B cell (primary cell): ENCODE measurements at regions not wholly inside any gene's neighbourhood (a gene's known extent, or its start where the extent isn't known, plus 50 kb on each side); places are given as distances from the start of the nearest gene placed in this dataset.
A peak's percentile ranks its signal among the peaks of the same experiment; 100 is the strongest.

Source experiments
- ATAC-seq: fragments of 200-7000 bp; cut with Tn5 transposase; one replicate; pipeline ENCODE4 v1.10.0; 2021; ENCODE audit warnings: low read depth, mild to moderate bottlenecking, moderate number of reproducible peaks, moderate library complexity
- CTCF ChIA-PET: fragments of 350-600 bp; sonication (Branson Sonifier 250); formaldehyde crosslinking; loops from one replicate; lab custom pipeline; 2021; ENCODE audit warnings: antibody characterized with exemption, inconsistent platforms; lab: Charles Lee
- POLR2A ChIA-PET: fragments of 350-600 bp; sonication (Branson Sonifier 250); formaldehyde crosslinking; loops from one replicate; lab custom pipeline; 2021; ENCODE audit warnings: antibody characterized with exemption; lab: Charles Lee
- DNase-seq: peaks from one replicate; pipeline ENCODE4 v3.0.0; 2013
- H2AFZ ChIP-seq: 2 replicates; pipeline ENCODE4 v1.6.1; 2012; ENCODE audit warnings: mild to moderate bottlenecking, low read depth, low read length; ENCODE audit not compliant: insufficient read depth, poor library complexity, severe bottlenecking
- H3K27ac ChIP-seq, 2 donors: 1 replicate in 1 of 2; 2 replicates in 1 of 2; pipeline ENCODE4 v1.5.1; 2012 to 2013; ENCODE audit warnings: low read length in 2 of 2, mild to moderate bottlenecking in 2 of 2, moderate library complexity in 1 of 2
- H3K27me3 ChIP-seq, 4 experiments: fragments of 200-600 bp in 1 of 4; sonication (generic) in 1 of 4; replicated peaks in 1 of 4; 1 replicate in 2 of 4; 2 replicates in 2 of 4; pipeline versions ENCODE4 v1.6.1 to v1.7.0; 2013 to 2016; ENCODE audit warnings: low read length in 3 of 4, mild to moderate bottlenecking in 2 of 4, mixed read lengths in 1 of 4, moderate library complexity in 1 of 4; ENCODE audit not compliant: insufficient read depth in 4 of 4, control insufficient read depth in 3 of 4; ENCODE audit errors: control extremely low read depth in 1 of 4
- H3K36me3 ChIP-seq, 2 experiments: replicated peaks in 1 of 2; 1 replicate in 1 of 2; 2 replicates in 1 of 2; pipeline versions ENCODE4 v1.6.1 to v1.7.1; 2013; ENCODE audit warnings: low read length in 1 of 2; ENCODE audit not compliant: insufficient read depth in 2 of 2, control insufficient read depth in 1 of 2; ENCODE audit errors: control extremely low read depth in 1 of 2, extremely low read depth in 1 of 2
- H3K4me1 ChIP-seq, 2 donors: fragments of 200-600 bp in 1 of 2; sonication (generic) in 1 of 2; 1 replicate in 1 of 2; 2 replicates in 1 of 2; pipeline versions ENCODE4 v1.5.1 to v1.6.1; 2013 to 2017; ENCODE audit warnings: low read length in 2 of 2; ENCODE audit not compliant: control insufficient read depth in 2 of 2, insufficient read depth in 2 of 2
- H3K4me2 ChIP-seq: replicated peaks from 2 replicates; pipeline ENCODE3; 2012; ENCODE audit warnings: mild to moderate bottlenecking, low read depth, low read length; ENCODE audit not compliant: poor library complexity, severe bottlenecking
- H3K4me3 ChIP-seq, 5 experiments: fragments of 200-600 bp in 1 of 5; sonication (generic) in 1 of 5; 1 replicate in 3 of 5; 2 replicates in 2 of 5; pipeline versions ENCODE4 v1.5.1 to v1.7.0; 2011 to 2016; ENCODE audit warnings: low read length in 4 of 5, mild to moderate bottlenecking in 4 of 5, low read depth in 2 of 5, control low read depth in 1 of 5, moderate library complexity in 1 of 5; ENCODE audit not compliant: insufficient read depth in 1 of 5; ENCODE audit errors: control extremely low read depth in 1 of 5, extremely low read depth in 1 of 5
- H3K79me2 ChIP-seq: fragments of 200-600 bp; sonication (generic); one replicate; pipeline ENCODE4 v1.6.0; 2016; ENCODE audit warnings: low read length; ENCODE audit not compliant: control insufficient read depth, insufficient read depth
- H3K9ac ChIP-seq: fragments of 200-600 bp; sonication (generic); 2 replicates; pipeline ENCODE4 v1.6.1; 2017; ENCODE audit warnings: mild to moderate bottlenecking, low read length, moderate library complexity
- H3K9me3 ChIP-seq, 3 donors: one replicate each; pipeline versions ENCODE4 v1.6.1 to v1.7.1; 2013; ENCODE audit warnings: low read length in 2 of 3; ENCODE audit not compliant: control insufficient read depth in 2 of 3, insufficient read depth in 1 of 3; ENCODE audit errors: control extremely low read depth in 1 of 3
- H4K20me1 ChIP-seq: 2 replicates; pipeline ENCODE4 v1.6.0; 2012; ENCODE audit warnings: mild to moderate bottlenecking, low read length; ENCODE audit not compliant: insufficient read depth, control insufficient read depth, poor library complexity, severe bottlenecking
- H3K27ac Mint-ChIP-seq: one replicate; pipeline ENCODE4 v1.8.0; 2021; ENCODE audit warnings: mixed read lengths
- H3K27me3 Mint-ChIP-seq: one replicate; pipeline ENCODE4 v1.8.0; 2021; ENCODE audit warnings: mixed read lengths
- H3K4me1 Mint-ChIP-seq: one replicate; pipeline ENCODE4 v1.8.0; 2021; ENCODE audit warnings: mixed read lengths
- H3K4me3 Mint-ChIP-seq: one replicate; pipeline ENCODE4 v1.8.0; 2021; ENCODE audit warnings: mixed read lengths
- H3K9me3 Mint-ChIP-seq: one replicate; pipeline ENCODE4 v1.8.0; 2022; ENCODE audit warnings: mixed read lengths; ENCODE audit not compliant: insufficient read depth
- CTCF ChIP-seq: fragments of 200-600 bp; IDR thresholded peaks from one replicate; pipeline ENCODE4 v1.8.0; 2022; ENCODE audit warnings: antibody characterized with exemption, mild to moderate bottlenecking
- EZH2 ChIP-seq: IDR thresholded peaks from 2 replicates; pipeline ENCODE4 v1.6.1; 2012; ENCODE audit warnings: borderline replicate concordance, low read depth, mild to moderate bottlenecking, moderate library complexity, low read length; ENCODE audit not compliant: insufficient read depth, poor library complexity, severe bottlenecking
- WGBS: methylation state at CpG from one replicate; pipeline ENCODE4 v1.1.5; 2013; ENCODE audit warnings: missing lambda C conversion rate; ENCODE audit not compliant: insufficient coverage; 5-methylcytosine and 5-hydroxymethylcytosine counted together
- intact Hi-C: fragments of 100-400 bp; cut with micrococcal nuclease; formaldehyde crosslinking; loops from one replicate; pipeline ENCODE4 v1.10.0; 2022

GRCh38 chr9:68597362-68597997 is 56.8 kb upstream of the TMEM252 start:
- H2AFZ ChIP-seq = no peak overlapping the region
- CTCF ChIA-PET = interaction anchor here (1.3 to 2.2 kb wide), 2 partner anchors 13 to 14 kb away, joined by 4 to 8 read pairs; no protein-coding TSS in a partner anchor
- H4K20me1 ChIP-seq = no peaks in the 10 kb centered on the region
- WGBS = no CpG with 5 or more reads among the region's 1 CpG
- POLR2A ChIA-PET = no interaction called here
- ATAC-seq = peak; percentile 33
- TF ChIP-seq EZH2 (no peak), CTCF (no peak)
- peak; percentile 21 for DNase-seq
- H3K27me3 Mint-ChIP-seq = no peaks in the 10 kb centered on the region
- H3K27ac ChIP-seq = peak overlapping the region; percentile 32 to 59
- H3K4me1 ChIP-seq = peaks cover 47 to 55% of the 10 kb centered on the region in 2 donors
- no peaks in the 10 kb centered on the region for H3K9me3 Mint-ChIP-seq
- peak overlapping the region; percentile 68 for H3K27ac Mint-ChIP-seq
- intact Hi-C loops = loop anchor here (5.0 kb wide), 1 partner anchor 40 kb away; no protein-coding TSS in a partner anchor
- peak overlapping the region; percentile 53 for H3K4me2 ChIP-seq
- peak overlapping the region; percentile 33 for H3K4me3 Mint-ChIP-seq
- peaks cover 54% of the 10 kb centered on the region for H3K4me1 Mint-ChIP-seq
- no peak overlapping the region for H3K9ac ChIP-seq
- H3K79me2 ChIP-seq = no peaks in the 10 kb centered on the region
- H3K27me3 ChIP-seq = no peaks in the 10 kb centered on the region
- H3K36me3 ChIP-seq = no peaks in the 10 kb centered on the region
- peak overlapping the region in 1 of 5 experiments; percentile 21 for H3K4me3 ChIP-seq
- H3K9me3 ChIP-seq = peaks cover 0 to 21% (median 3%) of the 10 kb centered on the region in 3 donors

GRCh38 chr9:68599826-68600225 is 59.1 kb upstream of the TMEM252 start:
- H3K27me3 Mint-ChIP-seq = no peaks in the 10 kb centered on the region
- CTCF ChIA-PET = interaction anchor here (0.8 kb wide), 1 partner anchor 12 kb away, joined by 3 read pairs; no protein-coding TSS in a partner anchor
- no peak for DNase-seq

More at GRCh38 chr9:68599826-68600225, 59.1 kb upstream of the TMEM252 start:
- H3K9me3 Mint-ChIP-seq = no peaks in the 10 kb centered on the region
- Histone ChIP-seq H3K4me2 (no peak overlapping the region), H3K4me1 (peaks cover 30 to 41% of the 10 kb centered on the region in 2 donors), H3K27ac (no peak overlapping the region), H3K27me3 (no peaks in the 10 kb centered on the region), H3K36me3 (no peaks in the 10 kb centered on the region), H3K9me3 (peaks cover 0 to 5% (median 0%) of the 10 kb centered on the region in 3 donors), H3K79me2 (no peaks in the 10 kb centered on the region), H3K4me3 (no peak overlapping the region), H3K9ac (no peak overlapping the region), H4K20me1 (no peaks in the 10 kb centered on the region), H2AFZ (no peak overlapping the region)
- H3K4me3 Mint-ChIP-seq = no peak overlapping the region
- no peak overlapping the region for H3K27ac Mint-ChIP-seq
- intact Hi-C loops = loop anchor here (5.0 kb wide), 1 partner anchor 37 kb away; no protein-coding TSS in a partner anchor
- no peak for TF ChIP-seq EZH2
- TF ChIP-seq CTCF = no peak
- 88% methylated on average over 2 of the region's 2 CpGs for WGBS
- POLR2A ChIA-PET = no interaction called here
- H3K4me1 Mint-ChIP-seq = peaks cover 46% of the 10 kb centered on the region
- ATAC-seq = no peak
